ENCODE measurements at regions not wholly inside any gene's neighbourhood (a gene's known extent, or its start where the extent isn't known, plus 50 kb on each side); places are given as distances from the start of the nearest gene placed in this dataset.

DNA sequence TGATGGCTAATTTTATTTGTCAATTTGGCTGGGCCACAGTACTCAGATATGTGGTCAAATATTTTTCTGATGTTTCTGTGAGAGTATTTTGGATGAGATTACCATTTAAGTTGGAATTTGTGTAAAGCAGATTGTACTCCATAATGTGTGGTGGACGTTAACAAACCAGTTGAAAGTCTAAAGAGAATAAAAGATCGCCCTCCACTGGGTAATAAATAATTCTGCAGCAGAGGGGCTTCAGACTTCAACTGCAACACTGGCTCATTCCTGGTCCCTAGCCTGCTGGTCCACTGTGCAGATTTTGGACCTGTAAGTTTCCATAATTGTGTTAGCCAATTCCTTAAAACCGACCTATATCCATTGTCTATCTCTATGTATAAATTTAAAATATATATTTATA, 540.3 kb downstream of the PCDH18 start:
- Histone ChIP-seq H3K36me3 (ENCODE audit: low read length) (no peaks in the 10 kb centered on the region), H3K9me3 (ENCODE audit: insufficient read depth, low read length) (no peaks in the 10 kb centered on the region), H3K4me2 (ENCODE audit: low read depth, low read length, poor library complexity, severe bottlenecking) (no peak overlapping the region), H3K9ac (ENCODE audit: low read length) (no peak overlapping the region), H3K9me2 (replicated peaks; ENCODE audit: insufficient read depth, low read length) (no peaks in the 10 kb centered on the region), H2AFZ (ENCODE audit: low read depth, low read length, severe bottlenecking) (no peak overlapping the region), H4K20me1 (ENCODE audit: low read depth, low read length) (no peaks in the 10 kb centered on the region), H3K4me3 (ENCODE audit: insufficient read depth, low read length, poor library complexity, severe bottlenecking) (no peak overlapping the region), H3K27ac (ENCODE audit: low read depth, low read length) (no peak overlapping the region), H3K79me2 (ENCODE audit: insufficient read depth, low read length) (no peaks in the 10 kb centered on the region), H3K27me3 (ENCODE audit: low read length) (no peaks in the 10 kb centered on the region), H3F3A (ENCODE audit: insufficient read depth) (no peaks in the 10 kb centered on the region)
- TF ChIP-seq, protein P1, sequence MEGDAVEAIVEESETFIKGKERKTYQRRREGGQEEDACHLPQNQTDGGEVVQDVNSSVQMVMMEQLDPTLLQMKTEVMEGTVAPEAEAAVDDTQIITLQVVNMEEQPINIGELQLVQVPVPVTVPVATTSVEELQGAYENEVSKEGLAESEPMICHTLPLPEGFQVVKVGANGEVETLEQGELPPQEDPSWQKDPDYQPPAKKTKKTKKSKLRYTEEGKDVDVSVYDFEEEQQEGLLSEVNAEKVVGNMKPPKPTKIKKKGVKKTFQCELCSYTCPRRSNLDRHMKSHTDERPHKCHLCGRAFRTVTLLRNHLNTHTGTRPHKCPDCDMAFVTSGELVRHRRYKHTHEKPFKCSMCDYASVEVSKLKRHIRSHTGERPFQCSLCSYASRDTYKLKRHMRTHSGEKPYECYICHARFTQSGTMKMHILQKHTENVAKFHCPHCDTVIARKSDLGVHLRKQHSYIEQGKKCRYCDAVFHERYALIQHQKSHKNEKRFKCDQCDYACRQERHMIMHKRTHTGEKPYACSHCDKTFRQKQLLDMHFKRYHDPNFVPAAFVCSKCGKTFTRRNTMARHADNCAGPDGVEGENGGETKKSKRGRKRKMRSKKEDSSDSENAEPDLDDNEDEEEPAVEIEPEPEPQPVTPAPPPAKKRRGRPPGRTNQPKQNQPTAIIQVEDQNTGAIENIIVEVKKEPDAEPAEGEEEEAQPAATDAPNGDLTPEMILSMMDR (IDR thresholded peaks at IDR 0.05; ENCODE audit: insufficient read depth, low read length, poor library complexity, severe bottlenecking) = no peak
- no peak for TF ChIP-seq EZH2phosphoT487 (conservative IDR thresholded peaks at IDR 0.05; ENCODE audit: low read length)

DNA sequence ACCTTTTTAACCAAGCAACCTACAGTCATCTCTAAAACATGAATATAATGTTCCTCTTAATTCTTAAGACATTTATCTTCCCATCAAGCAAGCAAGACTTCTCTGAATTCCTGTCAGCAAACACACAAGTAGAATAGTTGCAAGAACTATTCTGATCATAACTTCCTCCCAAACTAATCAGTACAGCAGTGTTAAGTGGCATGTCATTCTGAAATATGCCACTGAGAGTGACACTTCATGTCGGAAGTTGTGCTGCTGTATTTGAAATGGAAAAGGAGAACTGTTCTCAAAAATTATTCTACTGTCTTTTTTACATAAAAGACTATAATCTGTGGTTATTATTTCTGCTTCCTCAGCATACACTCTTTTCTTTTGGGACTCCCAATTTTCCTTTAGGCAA, 546.6 kb downstream of the PCDH18 start:
- Histone ChIP-seq H3K79me2 (ENCODE audit: insufficient read depth, low read length) (no peaks in the 10 kb centered on the region), H3K27ac (ENCODE audit: low read depth, low read length) (no peak overlapping the region), H3K4me3 (ENCODE audit: insufficient read depth, low read length, poor library complexity, severe bottlenecking) (no peak overlapping the region), H3K36me3 (ENCODE audit: low read length) (no peaks in the 10 kb centered on the region), H3F3A (ENCODE audit: insufficient read depth) (no peaks in the 10 kb centered on the region), H3K9me2 (replicated peaks; ENCODE audit: insufficient read depth, low read length) (no peaks in the 10 kb centered on the region), H4K20me1 (ENCODE audit: low read depth, low read length) (no peaks in the 10 kb centered on the region), H3K9ac (ENCODE audit: low read length) (no peak overlapping the region), H3K27me3 (ENCODE audit: low read length) (no peaks in the 10 kb centered on the region), H3K4me2 (ENCODE audit: low read depth, low read length, poor library complexity, severe bottlenecking) (no peak overlapping the region), H2AFZ (ENCODE audit: low read depth, low read length, severe bottlenecking) (no peak overlapping the region), H3K9me3 (ENCODE audit: insufficient read depth, low read length) (no peaks in the 10 kb centered on the region)
- no peak for TF ChIP-seq EZH2phosphoT487 (conservative IDR thresholded peaks at IDR 0.05; ENCODE audit: low read length)
- TF ChIP-seq, protein P1 (IDR thresholded peaks at IDR 0.05; ENCODE audit: insufficient read depth, low read length, poor library complexity, severe bottlenecking) = no peak

- Histone ChIP-seq H3F3A (ENCODE audit: insufficient read depth) (no peaks in the 10 kb centered on the region), H3K9ac (ENCODE audit: low read length) (no peak overlapping the region), H4K20me1 (ENCODE audit: low read depth, low read length) (no peaks in the 10 kb centered on the region), H3K9me2 (replicated peaks; ENCODE audit: insufficient read depth, low read length) (no peaks in the 10 kb centered on the region), H3K27ac (ENCODE audit: low read depth, low read length) (no peak overlapping the region), H2AFZ (ENCODE audit: low read depth, low read length, severe bottlenecking) (no peak overlapping the region), H3K36me3 (ENCODE audit: low read length) (no peaks in the 10 kb centered on the region), H3K4me2 (ENCODE audit: low read depth, low read length, poor library complexity, severe bottlenecking) (no peak overlapping the region), H3K27me3 (ENCODE audit: low read length) (no peaks in the 10 kb centered on the region), H3K4me3 (ENCODE audit: insufficient read depth, low read length, poor library complexity, severe bottlenecking) (no peak overlapping the region), H3K9me3 (ENCODE audit: insufficient read depth, low read length) (no peaks in the 10 kb centered on the region), H3K79me2 (ENCODE audit: insufficient read depth, low read length) (no peaks in the 10 kb centered on the region)
- TF ChIP-seq EZH2phosphoT487 (conservative IDR thresholded peaks at IDR 0.05; ENCODE audit: low read length) = no peak
Observed at GRCh38 chr4:136967069-136967468, 565.2 kb downstream of the PCDH18 start.

DNA sequence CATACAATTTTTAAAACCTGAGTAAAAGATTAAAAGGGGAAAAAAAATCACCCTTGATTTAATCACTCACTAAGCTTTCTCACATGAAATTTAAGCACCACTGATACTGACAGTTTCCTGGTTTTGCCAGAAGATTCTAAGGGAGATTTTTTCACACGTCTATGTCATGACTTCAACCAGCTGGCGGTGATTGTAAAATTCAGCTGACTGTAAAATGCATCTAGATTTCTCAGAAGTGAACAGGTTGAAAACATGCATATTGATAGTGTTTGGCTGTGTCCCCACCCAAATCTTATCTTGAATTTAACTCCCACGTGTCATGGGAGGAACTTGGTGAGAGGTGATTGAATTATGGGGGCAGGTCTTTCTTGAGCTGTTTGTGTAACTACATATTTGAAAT, 566.8 kb downstream of the PCDH18 start:
- Histone ChIP-seq H3F3A (ENCODE audit: insufficient read depth) (no peaks in the 10 kb centered on the region), H2AFZ (ENCODE audit: low read depth, low read length, severe bottlenecking) (no peak overlapping the region), H3K9ac (ENCODE audit: low read length) (no peak overlapping the region), H3K36me3 (ENCODE audit: low read length) (no peaks in the 10 kb centered on the region), H3K79me2 (ENCODE audit: insufficient read depth, low read length) (no peaks in the 10 kb centered on the region), H3K27me3 (ENCODE audit: low read length) (no peaks in the 10 kb centered on the region), H3K9me3 (ENCODE audit: insufficient read depth, low read length) (no peaks in the 10 kb centered on the region), H3K4me2 (ENCODE audit: low read depth, low read length, poor library complexity, severe bottlenecking) (no peak overlapping the region), H4K20me1 (ENCODE audit: low read depth, low read length) (no peaks in the 10 kb centered on the region), H3K27ac (ENCODE audit: low read depth, low read length) (no peak overlapping the region), H3K4me3 (ENCODE audit: insufficient read depth, low read length, poor library complexity, severe bottlenecking) (no peak overlapping the region), H3K9me2 (replicated peaks; ENCODE audit: insufficient read depth, low read length) (no peaks in the 10 kb centered on the region)
- TF ChIP-seq EZH2phosphoT487 (conservative IDR thresholded peaks at IDR 0.05; ENCODE audit: low read length) = no peak
- TF ChIP-seq, protein P1 (IDR thresholded peaks at IDR 0.05; ENCODE audit: insufficient read depth, low read length, poor library complexity, severe bottlenecking) = no peak

Measured in SU-DHL-6 (cell line).